Stomach smooth muscle (tissue), 2 donors: ENCODE measurements at regions not wholly inside any gene's neighbourhood (a gene's known extent, or its start where the extent isn't known, plus 50 kb on each side); places are given as distances from the start of the nearest gene placed in this dataset.
"Not testable (repeated sequence)": the region's sequence is repeated elsewhere in the genome, so short reads cannot be mapped to it uniquely, and the experiment has no call there.

ENCODE experiments used
- H3K27ac ChIP-seq: one replicate; pipeline ENCODE4 v1.7.0; 2013; ENCODE audit warnings: mild to moderate bottlenecking, low read length, inconsistent platforms
- H3K27me3 ChIP-seq, 2 donors: one replicate each; pipeline ENCODE4 v1.7.0; 2013; ENCODE audit warnings: low read length in 2 of 2; ENCODE audit not compliant: insufficient read depth in 2 of 2, control insufficient read depth in 1 of 2
- H3K36me3 ChIP-seq, 2 donors: one replicate each; pipeline ENCODE4 v1.7.0; 2013; ENCODE audit warnings: low read length in 2 of 2; ENCODE audit not compliant: control insufficient read depth in 2 of 2, insufficient read depth in 2 of 2
- H3K4me1 ChIP-seq: one replicate; pipeline ENCODE4 v1.7.0; 2013; ENCODE audit warnings: low read length; ENCODE audit not compliant: control insufficient read depth, insufficient read depth
- H3K4me3 ChIP-seq, 2 donors: one replicate each; pipeline ENCODE4 v1.7.0; 2013; ENCODE audit warnings: low read length in 2 of 2
- H3K9ac ChIP-seq, 2 donors: one replicate each; pipeline ENCODE4 v1.7.0; 2013; ENCODE audit warnings: low read length in 2 of 2, mild to moderate bottlenecking in 1 of 2
- H3K9me3 ChIP-seq, 2 donors: one replicate each; pipeline ENCODE4 v1.7.0; 2013; ENCODE audit warnings: low read length in 2 of 2; ENCODE audit not compliant: control insufficient read depth in 2 of 2
- donor health status: healthy.
- donor health status: Pancreatic carcinoma.

- H3K27ac ChIP-seq: no peak overlapping the region
- no peaks in the 10 kb centered on the region for H3K9me3 ChIP-seq
- no peaks in the 10 kb centered on the region for H3K27me3 ChIP-seq
- H3K4me1 ChIP-seq: no peaks in the 10 kb centered on the region
- no peaks in the 10 kb centered on the region for H3K36me3 ChIP-seq
- no peak overlapping the region for H3K9ac ChIP-seq
- H3K4me3 ChIP-seq: no peak overlapping the region
Observed at GRCh38 chr2:161052214-161052613, 108.0 kb upstream of the TANK start.

DNA sequence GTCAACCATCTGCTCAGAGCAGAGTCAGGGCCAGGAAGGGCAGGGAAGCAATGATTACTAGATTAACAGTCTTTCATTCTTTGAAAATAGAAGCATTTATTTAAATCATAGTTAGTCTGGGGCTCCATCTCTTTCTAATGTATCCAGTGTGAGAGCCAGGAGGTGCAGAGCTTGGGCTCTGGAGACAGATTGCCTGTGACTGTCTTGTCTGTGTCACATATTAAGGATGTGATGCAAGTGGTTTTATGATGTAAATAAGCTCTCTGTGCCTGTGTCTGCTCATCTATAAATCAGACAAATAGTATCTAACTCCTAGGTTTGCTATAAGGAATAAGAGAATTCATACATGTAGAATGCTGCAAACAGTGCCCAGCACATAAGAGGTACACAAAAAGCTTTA lies 104.9 kb upstream of the TANK start:
- H3K9ac ChIP-seq: no peak overlapping the region
- H3K4me3 ChIP-seq: no peak overlapping the region
- H3K27me3 ChIP-seq: no peaks in the 10 kb centered on the region
- H3K27ac ChIP-seq: no peak overlapping the region
- H3K4me1 ChIP-seq: no peaks in the 10 kb centered on the region
- no peaks in the 10 kb centered on the region for H3K9me3 ChIP-seq
- no peaks in the 10 kb centered on the region for H3K36me3 ChIP-seq

- H3K4me3 ChIP-seq: no peak overlapping the region
- no peak overlapping the region for H3K9ac ChIP-seq
- no peaks in the 10 kb centered on the region for H3K27me3 ChIP-seq
- H3K4me1 ChIP-seq: peaks cover 3% of the 10 kb centered on the region
- no peak overlapping the region for H3K27ac ChIP-seq
- H3K9me3 ChIP-seq: no peaks in the 10 kb centered on the region
- H3K36me3 ChIP-seq: no peaks in the 10 kb centered on the region
Observed at GRCh38 chr2:161059388-161059787, 100.8 kb upstream of the TANK start.

DNA sequence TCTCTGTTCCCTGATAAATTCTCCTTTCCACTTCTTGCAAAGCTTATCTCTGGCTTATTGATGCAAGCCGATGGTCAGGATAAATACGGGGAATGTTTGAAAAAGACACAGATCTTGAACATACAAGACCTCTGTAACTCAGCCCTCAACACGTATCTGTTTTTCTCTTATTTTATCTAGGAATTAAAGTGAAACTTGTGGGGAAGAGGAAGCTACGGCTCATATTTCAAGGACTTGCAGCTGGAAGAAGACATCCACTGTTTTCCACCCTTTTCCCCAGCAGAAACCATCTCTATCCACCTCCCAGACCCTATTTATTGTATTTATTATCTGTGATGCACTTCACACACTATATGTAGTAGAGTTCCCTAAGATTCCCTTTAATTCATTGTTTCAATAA lies 98.4 kb upstream of the TANK start:
- Histone ChIP-seq H3K4me3 (no peak overlapping the region), H3K4me1 (peaks cover 3% of the 10 kb centered on the region), H3K36me3 (no peaks in the 10 kb centered on the region), H3K9ac (no peak overlapping the region), H3K9me3 (no peaks in the 10 kb centered on the region), H3K27me3 (no peaks in the 10 kb centered on the region), H3K27ac (no peak overlapping the region)

- Histone ChIP-seq H3K4me1 (peaks cover 3% of the 10 kb centered on the region), H3K27ac (no peak overlapping the region), H3K4me3 (peak overlapping the region; percentile 36 to 56), H3K9ac (peak overlapping the region in 1 of 2 donors; percentile 54), H3K36me3 (no peaks in the 10 kb centered on the region), H3K27me3 (no peaks in the 10 kb centered on the region), H3K9me3 (no peaks in the 10 kb centered on the region)
Observed at GRCh38 chr2:161063157-161063945, 96.9 kb upstream of the TANK start.

- Histone ChIP-seq H3K36me3 (no peaks in the 10 kb centered on the region), H3K9me3 (no peaks in the 10 kb centered on the region), H3K27me3 (no peaks in the 10 kb centered on the region), H3K4me3 (peak overlapping the region in 1 of 2 donors; percentile 56), H3K4me1 (peaks cover 3% of the 10 kb centered on the region), H3K27ac (no peak overlapping the region), H3K9ac (peak overlapping the region in 1 of 2 donors; percentile 54)
Observed at GRCh38 chr2:161063946-161064306, 96.3 kb upstream of the TANK start.

GRCh38 chr2:161067846-161068350 lies 92.3 kb upstream of the TANK start:
- peaks cover 3% of the 10 kb centered on the region for H3K4me1 ChIP-seq
- H3K27me3 ChIP-seq: no peaks in the 10 kb centered on the region

GRCh38 chr2:161068670-161069069 lies 91.6 kb upstream of the TANK start:
- no peaks in the 10 kb centered on the region for H3K36me3 ChIP-seq
- H3K9me3 ChIP-seq: no peaks in the 10 kb centered on the region
- no peak overlapping the region for H3K9ac ChIP-seq
- H3K27me3 ChIP-seq: no peaks in the 10 kb centered on the region
- H3K27ac ChIP-seq: no peak overlapping the region
- H3K4me3 ChIP-seq: no peak overlapping the region
- H3K4me1 ChIP-seq: peaks cover 3% of the 10 kb centered on the region

More at GRCh38 chr2:161067846-161068350, 92.3 kb upstream of the TANK start:
- H3K4me3 ChIP-seq: no peak overlapping the region
- no peaks in the 10 kb centered on the region for H3K36me3 ChIP-seq
- H3K27ac ChIP-seq: no peak overlapping the region
- H3K9me3 ChIP-seq: no peaks in the 10 kb centered on the region
- no peak overlapping the region for H3K9ac ChIP-seq

DNA sequence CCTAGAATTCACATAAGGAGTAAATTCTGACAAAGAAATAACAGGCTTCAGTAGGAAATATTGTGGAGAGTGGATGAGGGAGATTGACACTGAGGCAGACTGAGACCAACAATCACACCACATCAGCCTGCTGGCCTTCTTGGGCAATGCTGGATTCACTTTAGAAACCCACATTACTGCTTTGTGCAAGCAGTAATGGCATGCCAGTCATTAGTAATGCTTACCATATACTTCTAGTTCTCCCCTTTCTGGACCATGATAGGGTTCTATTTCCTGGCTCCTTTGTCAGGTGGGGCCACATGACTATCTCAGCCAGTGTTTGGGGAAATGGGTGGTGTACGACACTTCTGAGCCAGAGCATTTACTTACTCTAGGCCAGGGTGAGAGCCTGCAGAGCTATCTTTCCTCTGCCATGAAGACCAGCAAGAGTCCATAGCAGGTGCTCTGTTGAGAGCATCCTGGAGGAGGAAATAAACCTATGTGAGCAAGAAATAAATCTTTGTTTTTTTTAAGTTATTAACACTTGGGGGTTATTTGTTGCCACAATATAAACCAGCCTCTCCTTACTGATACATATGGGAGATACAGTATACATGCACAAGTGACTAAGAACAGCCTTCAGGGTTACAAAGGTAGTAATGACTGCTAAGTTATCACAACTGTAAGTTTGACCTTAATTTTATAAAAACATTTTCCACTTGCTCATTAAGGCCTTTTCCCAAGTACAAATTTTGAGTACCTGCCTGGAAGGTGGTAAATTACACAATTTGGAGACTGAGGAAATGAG lies 89.3 kb upstream of the TANK start:
- Histone ChIP-seq H3K9me3 (no peaks in the 10 kb centered on the region), H3K36me3 (no peaks in the 10 kb centered on the region), H3K27ac (no peak overlapping the region), H3K27me3 (no peaks in the 10 kb centered on the region), H3K4me1 (no peaks in the 10 kb centered on the region), H3K4me3 (no peak overlapping the region), H3K9ac (no peak overlapping the region)

GRCh38 chr2:161072436-161072835 lies 87.8 kb upstream of the TANK start:
- H3K4me1 ChIP-seq, H3K9ac ChIP-seq, H3K27me3 ChIP-seq, H3K27ac ChIP-seq, H3K36me3 ChIP-seq, H3K9me3 ChIP-seq, H3K4me3 ChIP-seq: not testable (repeated sequence)

GRCh38 chr2:161075701-161076100 lies 84.5 kb upstream of the TANK start:
- no peaks in the 10 kb centered on the region for H3K4me1 ChIP-seq
- H3K9me3 ChIP-seq: peaks cover 0 to 2% of the 10 kb centered on the region in 2 donors
- no peaks in the 10 kb centered on the region for H3K36me3 ChIP-seq
- H3K9ac ChIP-seq: no peak overlapping the region
- H3K27ac ChIP-seq: no peak overlapping the region
- H3K4me3 ChIP-seq: no peak overlapping the region
- no peaks in the 10 kb centered on the region for H3K27me3 ChIP-seq
